AG20443 (cell line): ENCODE measurements at regions not wholly inside any gene's neighbourhood (a gene's known extent, or its start where the extent isn't known, plus 50 kb on each side); places are given as distances from the start of the nearest gene placed in this dataset.

Experiments used
- DNase-seq: peaks from one replicate; pipeline ENCODE4 v3.0.0; 2012; ENCODE audit warnings: low spot score, mixed read lengths

GRCh38 chr10:107450056-107450455, 285.6 kb upstream of the SORCS1 start:
- DNase-seq, result no peak

- no peak for DNase-seq
Measured at GRCh38 chr10:107444443-107444842, 279.9 kb upstream of the SORCS1 start.

GRCh38 chr10:107443813-107444212, 279.3 kb upstream of the SORCS1 start:
- DNase-seq, result no peak

GRCh38 chr10:107443326-107443725, 278.8 kb upstream of the SORCS1 start:
- no peak for DNase-seq

- peak; percentile 41 for DNase-seq
Measured at GRCh38 chr10:107442035-107442505, 277.6 kb upstream of the SORCS1 start.

GRCh38 chr10:107440741-107441140, 276.2 kb upstream of the SORCS1 start:
- DNase-seq, result no peak

- DNase-seq, result no peak
Measured at GRCh38 chr10:107437921-107438320, 273.4 kb upstream of the SORCS1 start.

- DNase-seq, result no peak
Measured at GRCh38 chr10:107436568-107436967, 272.1 kb upstream of the SORCS1 start.

GRCh38 chr10:107434854-107435253, 270.3 kb upstream of the SORCS1 start:
- DNase-seq, result no peak

GRCh38 chr10:107434201-107434600, 269.7 kb upstream of the SORCS1 start:
- no peak for DNase-seq

GRCh38 chr10:107433605-107434004, 269.1 kb upstream of the SORCS1 start:
- no peak for DNase-seq

- DNase-seq, result no peak
Measured at GRCh38 chr10:107430446-107430845, 265.9 kb upstream of the SORCS1 start.

- DNase-seq, result no peak
Measured at GRCh38 chr10:107427016-107427415, 262.5 kb upstream of the SORCS1 start.

GRCh38 chr10:107425931-107426553, 261.5 kb upstream of the SORCS1 start:
- no peak for DNase-seq

GRCh38 chr10:107424628-107425027, 260.1 kb upstream of the SORCS1 start:
- DNase-seq, result no peak

- no peak for DNase-seq
Measured at GRCh38 chr10:107423903-107424302, 259.4 kb upstream of the SORCS1 start.

GRCh38 chr10:107422681-107423080, 258.2 kb upstream of the SORCS1 start:
- no peak for DNase-seq

GRCh38 chr10:107420196-107420595, 255.7 kb upstream of the SORCS1 start:
- DNase-seq, result no peak

GRCh38 chr10:107418085-107418806, 253.7 kb upstream of the SORCS1 start:
- DNase-seq, result no peak

- peak; percentile 14 for DNase-seq
Measured at GRCh38 chr10:107417446-107417845, 252.9 kb upstream of the SORCS1 start.

- no peak for DNase-seq
Measured at GRCh38 chr10:107415446-107415845, 250.9 kb upstream of the SORCS1 start.

- no peak for DNase-seq
Measured at GRCh38 chr10:107413971-107414370, 249.5 kb upstream of the SORCS1 start.

- peak; percentile 25 for DNase-seq
Measured at GRCh38 chr10:107409522-107409921, 245.0 kb upstream of the SORCS1 start.

- no peak for DNase-seq
Measured at GRCh38 chr10:107398115-107398514, 233.6 kb upstream of the SORCS1 start.
